WTC11 (cell line): ENCODE measurements at regions not wholly inside any gene's neighbourhood (a gene's known extent, or its start where the extent isn't known, plus 50 kb on each side); places are given as distances from the start of the nearest gene placed in this dataset.

ENCODE experiments used
- ARID4B ChIP-seq: sonication (generic); formaldehyde crosslinking; IDR thresholded peaks from 2 replicates; pipeline ENCODE4 v1.8.0; 2023; ENCODE audit warnings: missing genetic modification reagents, mild to moderate bottlenecking, borderline replicate concordance
- ATF3 ChIP-seq: sonication (generic); formaldehyde crosslinking; conservative IDR thresholded peaks from 2 replicates; pipeline ENCODE4 v1.8.1; 2022; ENCODE audit warnings: mild to moderate bottlenecking, missing genetic modification reagents
- ATF6 ChIP-seq: sonication (generic); formaldehyde crosslinking; IDR thresholded peaks from 2 replicates; pipeline ENCODE4 v1.8.1; 2023; ENCODE audit warnings: mild to moderate bottlenecking, missing genetic modification reagents
- CBFB ChIP-seq: sonication (generic); formaldehyde crosslinking; IDR thresholded peaks from 2 replicates; pipeline ENCODE4 v1.8.1; 2022; ENCODE audit warnings: mild to moderate bottlenecking, low read depth, missing genetic modification reagents
- CREM ChIP-seq: sonication (generic); formaldehyde crosslinking; IDR thresholded peaks from 2 replicates; pipeline ENCODE4 v1.8.1; 2022; ENCODE audit warnings: mild to moderate bottlenecking, missing genetic modification reagents, moderate library complexity
- CTCF ChIP-seq: fragments of 200-600 bp; IDR thresholded peaks from 2 replicates; pipeline ENCODE4 v1.8.0; 2022; ENCODE audit warnings: antibody characterized with exemption
- HMGXB4 ChIP-seq: sonication (generic); formaldehyde crosslinking; IDR thresholded peaks from 2 replicates; pipeline ENCODE4 v1.8.1; 2023; ENCODE audit warnings: mild to moderate bottlenecking, moderate library complexity, missing genetic modification reagents
- JUN ChIP-seq: sonication (generic); formaldehyde crosslinking; IDR thresholded peaks from 2 replicates; pipeline ENCODE4 v1.8.0; 2023; ENCODE audit warnings: mild to moderate bottlenecking, missing genetic modification reagents
- MAX ChIP-seq: sonication (generic); formaldehyde crosslinking; IDR thresholded peaks from 2 replicates; pipeline ENCODE4 v1.8.0; 2022; ENCODE audit warnings: mild to moderate bottlenecking, missing genetic modification reagents
- PRDM15 ChIP-seq: sonication (generic); formaldehyde crosslinking; IDR thresholded peaks from 2 replicates; pipeline ENCODE4 v1.8.0; 2022; ENCODE audit warnings: missing genetic modification reagents
- ZNF425 ChIP-seq: fragments of 250-450 bp; sonication (Bioruptor Pico); conservative IDR thresholded peaks from 2 replicates; pipeline ENCODE4 v1.9.0; 2021; ENCODE audit warnings: mild to moderate bottlenecking
- ZNF512 ChIP-seq: sonication (generic); formaldehyde crosslinking; IDR thresholded peaks from 2 replicates; pipeline ENCODE4 v1.8.1; 2022; ENCODE audit warnings: missing genetic modification reagents, borderline replicate concordance

- TF ChIP-seq HMGXB4 (CRISPR knock-in tag) (no peak), ZNF425 (CRISPR knock-in tag) (no peak), CBFB (CRISPR knock-in tag) (no peak), JUN (CRISPR knock-in tag) (no peak), CTCF (no peak), ATF6 (CRISPR knock-in tag) (no peak), PRDM15 (CRISPR knock-in tag) (no peak), CREM (CRISPR knock-in tag) (no peak), MAX (no peak), ATF3 (CRISPR knock-in tag) (no peak), ZNF512 (no peak), ARID4B (CRISPR knock-in tag) (no peak)
Measured at GRCh38 chr14:25134184-25134583, 84.2 kb upstream of the STXBP6 start.
